ENCODE measurements at regions not wholly inside any gene's neighbourhood (a gene's known extent, or its start where the extent isn't known, plus 50 kb on each side); places are given as distances from the start of the nearest gene placed in this dataset.

DNA sequence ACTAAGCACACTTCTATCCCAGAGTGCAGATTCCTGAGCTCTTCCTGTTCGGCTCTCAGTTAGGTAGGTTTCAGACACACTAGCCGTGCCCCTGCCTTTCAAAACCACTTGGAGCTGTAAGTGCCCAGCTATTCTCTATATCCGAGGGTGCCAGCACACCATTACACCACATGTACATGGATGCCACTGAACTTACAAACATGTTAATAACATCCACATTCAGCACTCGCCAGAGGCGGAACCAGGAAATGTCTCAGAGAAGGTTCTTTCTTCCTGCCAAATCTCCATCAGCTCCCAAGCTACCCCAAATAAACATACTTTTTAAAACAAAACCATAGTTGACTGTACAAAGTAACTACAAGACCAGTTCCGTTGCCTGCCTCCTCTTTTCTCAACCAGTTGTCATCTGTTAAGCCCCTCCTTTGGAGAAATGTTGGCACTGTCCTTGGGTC is 78.4 kb upstream of the CTTNBP2NL start:
- no peaks in the 10 kb centered on the region for H3K4me1 ChIP-seq (ENCODE audit: insufficient read depth, low read length, severe bottlenecking)
- no peaks in the 10 kb centered on the region for H3K36me3 ChIP-seq (ENCODE audit: insufficient read depth, low read length)
- TF ChIP-seq, protein P1, sequence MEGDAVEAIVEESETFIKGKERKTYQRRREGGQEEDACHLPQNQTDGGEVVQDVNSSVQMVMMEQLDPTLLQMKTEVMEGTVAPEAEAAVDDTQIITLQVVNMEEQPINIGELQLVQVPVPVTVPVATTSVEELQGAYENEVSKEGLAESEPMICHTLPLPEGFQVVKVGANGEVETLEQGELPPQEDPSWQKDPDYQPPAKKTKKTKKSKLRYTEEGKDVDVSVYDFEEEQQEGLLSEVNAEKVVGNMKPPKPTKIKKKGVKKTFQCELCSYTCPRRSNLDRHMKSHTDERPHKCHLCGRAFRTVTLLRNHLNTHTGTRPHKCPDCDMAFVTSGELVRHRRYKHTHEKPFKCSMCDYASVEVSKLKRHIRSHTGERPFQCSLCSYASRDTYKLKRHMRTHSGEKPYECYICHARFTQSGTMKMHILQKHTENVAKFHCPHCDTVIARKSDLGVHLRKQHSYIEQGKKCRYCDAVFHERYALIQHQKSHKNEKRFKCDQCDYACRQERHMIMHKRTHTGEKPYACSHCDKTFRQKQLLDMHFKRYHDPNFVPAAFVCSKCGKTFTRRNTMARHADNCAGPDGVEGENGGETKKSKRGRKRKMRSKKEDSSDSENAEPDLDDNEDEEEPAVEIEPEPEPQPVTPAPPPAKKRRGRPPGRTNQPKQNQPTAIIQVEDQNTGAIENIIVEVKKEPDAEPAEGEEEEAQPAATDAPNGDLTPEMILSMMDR (IDR thresholded peaks at IDR 0.05; ENCODE audit: low read length) = no peak
- TF ChIP-seq EZH2 (IDR thresholded peaks at IDR 0.05; ENCODE audit: borderline replicate concordance, low read length) = no peak
- H3K4me2 ChIP-seq (ENCODE audit: low read length) = no peak overlapping the region
- no peaks in the 10 kb centered on the region for H3K27me3 ChIP-seq (ENCODE audit: insufficient read depth, low read length)
- no peak overlapping the region for H3K4me3 ChIP-seq (ENCODE audit: low read depth, low read length, poor library complexity, severe bottlenecking)
- H2AFZ ChIP-seq (ENCODE audit: low read length) = no peak overlapping the region
- H3K9me2 ChIP-seq (ENCODE audit: low read depth, low read length) = no peaks in the 10 kb centered on the region
- no peaks in the 10 kb centered on the region for H3K9me3 ChIP-seq (ENCODE audit: low read length)
- no peak overlapping the region for H3K27ac ChIP-seq (ENCODE audit: low read depth, low read length, poor library complexity, severe bottlenecking)
- H4K20me1 ChIP-seq (ENCODE audit: insufficient read depth, low read length) = no peaks in the 10 kb centered on the region
- H3K9ac ChIP-seq (ENCODE audit: low read length) = no peak overlapping the region
- H3K79me2 ChIP-seq (ENCODE audit: insufficient read depth, low read length) = no peaks in the 10 kb centered on the region
- no peaks in the 10 kb centered on the region for H3F3A ChIP-seq (ENCODE audit: insufficient read depth, low read length)

DNA sequence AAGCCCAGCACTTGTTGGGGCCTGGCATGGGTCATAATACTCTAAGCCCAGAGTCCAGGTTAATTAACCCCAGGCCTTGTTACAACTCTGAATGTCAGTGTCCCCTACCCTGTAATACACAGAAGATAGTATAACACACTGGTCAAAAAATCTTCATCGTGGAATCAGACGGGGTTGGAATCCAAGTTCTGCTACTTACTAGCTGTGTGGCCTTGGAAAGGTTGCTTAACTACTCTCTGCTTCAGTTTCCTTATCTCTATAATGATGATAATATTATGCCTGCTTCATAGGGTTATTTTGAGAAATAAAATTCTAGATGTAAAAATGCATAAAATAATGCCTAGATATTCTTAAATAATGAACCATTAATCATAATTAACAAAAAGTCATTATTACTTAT is 77.8 kb upstream of the CTTNBP2NL start:
- no peaks in the 10 kb centered on the region for H4K20me1 ChIP-seq (ENCODE audit: insufficient read depth, low read length)
- no peaks in the 10 kb centered on the region for H3K4me1 ChIP-seq (ENCODE audit: insufficient read depth, low read length, severe bottlenecking)
- no peak overlapping the region for H3K4me3 ChIP-seq (ENCODE audit: low read depth, low read length, poor library complexity, severe bottlenecking)
- TF ChIP-seq, protein P1 (IDR thresholded peaks at IDR 0.05; ENCODE audit: low read length) = no peak
- TF ChIP-seq EZH2 (IDR thresholded peaks at IDR 0.05; ENCODE audit: borderline replicate concordance, low read length) = no peak
- H3K79me2 ChIP-seq (ENCODE audit: insufficient read depth, low read length) = no peaks in the 10 kb centered on the region
- H2AFZ ChIP-seq (ENCODE audit: low read length) = no peak overlapping the region
- no peak overlapping the region for H3K9ac ChIP-seq (ENCODE audit: low read length)
- no peaks in the 10 kb centered on the region for H3K36me3 ChIP-seq (ENCODE audit: insufficient read depth, low read length)
- H3K4me2 ChIP-seq (ENCODE audit: low read length) = no peak overlapping the region
- no peaks in the 10 kb centered on the region for H3K27me3 ChIP-seq (ENCODE audit: insufficient read depth, low read length)
- H3K9me2 ChIP-seq (ENCODE audit: low read depth, low read length) = no peaks in the 10 kb centered on the region
- no peaks in the 10 kb centered on the region for H3F3A ChIP-seq (ENCODE audit: insufficient read depth, low read length)
- no peaks in the 10 kb centered on the region for H3K9me3 ChIP-seq (ENCODE audit: low read length)
- H3K27ac ChIP-seq (ENCODE audit: low read depth, low read length, poor library complexity, severe bottlenecking) = no peak overlapping the region

DNA sequence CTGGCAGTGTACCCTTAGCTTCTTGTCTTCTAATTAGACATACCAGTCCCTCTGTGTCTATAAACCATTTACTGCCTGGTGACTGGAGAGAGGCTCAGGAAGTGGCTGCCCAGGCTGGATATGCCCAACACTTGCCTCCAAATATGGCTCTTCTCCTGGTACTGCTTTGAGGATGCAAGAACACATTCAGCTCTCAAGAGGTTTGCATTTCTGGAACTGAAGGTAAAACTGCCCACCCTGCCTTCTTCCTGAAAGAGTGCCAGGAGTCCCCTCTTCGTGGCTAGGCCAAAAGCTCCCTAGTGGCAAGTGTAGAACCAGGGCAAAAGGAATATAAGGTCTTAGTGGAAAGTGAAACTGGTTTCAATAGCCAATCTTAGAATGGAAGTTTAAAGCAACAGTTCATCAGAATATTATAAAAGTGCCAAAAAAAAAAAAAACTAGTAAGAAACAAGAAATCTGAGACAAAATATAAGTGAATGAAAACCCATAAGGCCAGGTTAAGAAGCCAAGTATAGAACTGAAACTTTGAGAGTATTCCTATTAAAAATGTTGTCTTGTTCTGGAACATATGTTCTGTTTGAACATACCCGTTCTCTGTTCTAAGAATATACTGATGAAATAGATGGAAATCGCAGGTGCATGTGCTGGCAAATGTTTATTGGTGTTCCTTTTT is 77.2 kb upstream of the CTTNBP2NL start:
- H3F3A ChIP-seq (ENCODE audit: insufficient read depth, low read length) = no peaks in the 10 kb centered on the region
- no peaks in the 10 kb centered on the region for H3K9me3 ChIP-seq (ENCODE audit: low read length)
- H3K79me2 ChIP-seq (ENCODE audit: insufficient read depth, low read length) = no peaks in the 10 kb centered on the region
- no peak overlapping the region for H2AFZ ChIP-seq (ENCODE audit: low read length)
- H3K36me3 ChIP-seq (ENCODE audit: insufficient read depth, low read length) = no peaks in the 10 kb centered on the region
- H3K27ac ChIP-seq (ENCODE audit: low read depth, low read length, poor library complexity, severe bottlenecking) = no peak overlapping the region
- H3K4me1 ChIP-seq (ENCODE audit: insufficient read depth, low read length, severe bottlenecking) = no peaks in the 10 kb centered on the region
- H3K4me3 ChIP-seq (ENCODE audit: low read depth, low read length, poor library complexity, severe bottlenecking) = no peak overlapping the region
- H3K27me3 ChIP-seq (ENCODE audit: insufficient read depth, low read length) = no peaks in the 10 kb centered on the region
- H3K9me2 ChIP-seq (ENCODE audit: low read depth, low read length) = no peaks in the 10 kb centered on the region
- H4K20me1 ChIP-seq (ENCODE audit: insufficient read depth, low read length) = no peaks in the 10 kb centered on the region
- H3K4me2 ChIP-seq (ENCODE audit: low read length) = no peak overlapping the region
- no peak for TF ChIP-seq EZH2 (IDR thresholded peaks at IDR 0.05; ENCODE audit: borderline replicate concordance, low read length)
- TF ChIP-seq, protein P1 (IDR thresholded peaks at IDR 0.05; ENCODE audit: low read length) = no peak
- no peak overlapping the region for H3K9ac ChIP-seq (ENCODE audit: low read length)
